ENCODE measurements at regions not wholly inside any gene's neighbourhood (a gene's known extent, or its start where the extent isn't known, plus 50 kb on each side); places are given as distances from the start of the nearest gene placed in this dataset.

DNA sequence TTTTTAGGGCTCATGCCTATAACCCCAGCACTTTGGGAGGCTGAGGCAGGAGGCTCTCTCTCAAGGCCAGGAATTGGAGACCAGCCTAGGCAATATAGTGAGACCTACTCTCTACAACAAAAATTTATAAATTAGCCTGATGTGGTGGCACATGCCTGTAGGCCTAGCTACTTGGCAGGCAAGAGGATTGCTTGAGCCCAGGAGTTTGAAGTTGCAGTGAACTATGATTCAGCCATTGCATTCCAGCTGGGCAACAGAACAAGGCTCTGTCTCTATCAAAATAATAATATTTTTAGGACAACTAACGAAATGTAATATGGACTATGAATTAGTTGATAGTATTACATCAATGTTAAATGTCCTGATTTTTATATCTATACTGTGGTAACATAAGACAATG lies 68.8 kb upstream of the ARID1A start (continued):
- TF ChIP-seq, protein P1, sequence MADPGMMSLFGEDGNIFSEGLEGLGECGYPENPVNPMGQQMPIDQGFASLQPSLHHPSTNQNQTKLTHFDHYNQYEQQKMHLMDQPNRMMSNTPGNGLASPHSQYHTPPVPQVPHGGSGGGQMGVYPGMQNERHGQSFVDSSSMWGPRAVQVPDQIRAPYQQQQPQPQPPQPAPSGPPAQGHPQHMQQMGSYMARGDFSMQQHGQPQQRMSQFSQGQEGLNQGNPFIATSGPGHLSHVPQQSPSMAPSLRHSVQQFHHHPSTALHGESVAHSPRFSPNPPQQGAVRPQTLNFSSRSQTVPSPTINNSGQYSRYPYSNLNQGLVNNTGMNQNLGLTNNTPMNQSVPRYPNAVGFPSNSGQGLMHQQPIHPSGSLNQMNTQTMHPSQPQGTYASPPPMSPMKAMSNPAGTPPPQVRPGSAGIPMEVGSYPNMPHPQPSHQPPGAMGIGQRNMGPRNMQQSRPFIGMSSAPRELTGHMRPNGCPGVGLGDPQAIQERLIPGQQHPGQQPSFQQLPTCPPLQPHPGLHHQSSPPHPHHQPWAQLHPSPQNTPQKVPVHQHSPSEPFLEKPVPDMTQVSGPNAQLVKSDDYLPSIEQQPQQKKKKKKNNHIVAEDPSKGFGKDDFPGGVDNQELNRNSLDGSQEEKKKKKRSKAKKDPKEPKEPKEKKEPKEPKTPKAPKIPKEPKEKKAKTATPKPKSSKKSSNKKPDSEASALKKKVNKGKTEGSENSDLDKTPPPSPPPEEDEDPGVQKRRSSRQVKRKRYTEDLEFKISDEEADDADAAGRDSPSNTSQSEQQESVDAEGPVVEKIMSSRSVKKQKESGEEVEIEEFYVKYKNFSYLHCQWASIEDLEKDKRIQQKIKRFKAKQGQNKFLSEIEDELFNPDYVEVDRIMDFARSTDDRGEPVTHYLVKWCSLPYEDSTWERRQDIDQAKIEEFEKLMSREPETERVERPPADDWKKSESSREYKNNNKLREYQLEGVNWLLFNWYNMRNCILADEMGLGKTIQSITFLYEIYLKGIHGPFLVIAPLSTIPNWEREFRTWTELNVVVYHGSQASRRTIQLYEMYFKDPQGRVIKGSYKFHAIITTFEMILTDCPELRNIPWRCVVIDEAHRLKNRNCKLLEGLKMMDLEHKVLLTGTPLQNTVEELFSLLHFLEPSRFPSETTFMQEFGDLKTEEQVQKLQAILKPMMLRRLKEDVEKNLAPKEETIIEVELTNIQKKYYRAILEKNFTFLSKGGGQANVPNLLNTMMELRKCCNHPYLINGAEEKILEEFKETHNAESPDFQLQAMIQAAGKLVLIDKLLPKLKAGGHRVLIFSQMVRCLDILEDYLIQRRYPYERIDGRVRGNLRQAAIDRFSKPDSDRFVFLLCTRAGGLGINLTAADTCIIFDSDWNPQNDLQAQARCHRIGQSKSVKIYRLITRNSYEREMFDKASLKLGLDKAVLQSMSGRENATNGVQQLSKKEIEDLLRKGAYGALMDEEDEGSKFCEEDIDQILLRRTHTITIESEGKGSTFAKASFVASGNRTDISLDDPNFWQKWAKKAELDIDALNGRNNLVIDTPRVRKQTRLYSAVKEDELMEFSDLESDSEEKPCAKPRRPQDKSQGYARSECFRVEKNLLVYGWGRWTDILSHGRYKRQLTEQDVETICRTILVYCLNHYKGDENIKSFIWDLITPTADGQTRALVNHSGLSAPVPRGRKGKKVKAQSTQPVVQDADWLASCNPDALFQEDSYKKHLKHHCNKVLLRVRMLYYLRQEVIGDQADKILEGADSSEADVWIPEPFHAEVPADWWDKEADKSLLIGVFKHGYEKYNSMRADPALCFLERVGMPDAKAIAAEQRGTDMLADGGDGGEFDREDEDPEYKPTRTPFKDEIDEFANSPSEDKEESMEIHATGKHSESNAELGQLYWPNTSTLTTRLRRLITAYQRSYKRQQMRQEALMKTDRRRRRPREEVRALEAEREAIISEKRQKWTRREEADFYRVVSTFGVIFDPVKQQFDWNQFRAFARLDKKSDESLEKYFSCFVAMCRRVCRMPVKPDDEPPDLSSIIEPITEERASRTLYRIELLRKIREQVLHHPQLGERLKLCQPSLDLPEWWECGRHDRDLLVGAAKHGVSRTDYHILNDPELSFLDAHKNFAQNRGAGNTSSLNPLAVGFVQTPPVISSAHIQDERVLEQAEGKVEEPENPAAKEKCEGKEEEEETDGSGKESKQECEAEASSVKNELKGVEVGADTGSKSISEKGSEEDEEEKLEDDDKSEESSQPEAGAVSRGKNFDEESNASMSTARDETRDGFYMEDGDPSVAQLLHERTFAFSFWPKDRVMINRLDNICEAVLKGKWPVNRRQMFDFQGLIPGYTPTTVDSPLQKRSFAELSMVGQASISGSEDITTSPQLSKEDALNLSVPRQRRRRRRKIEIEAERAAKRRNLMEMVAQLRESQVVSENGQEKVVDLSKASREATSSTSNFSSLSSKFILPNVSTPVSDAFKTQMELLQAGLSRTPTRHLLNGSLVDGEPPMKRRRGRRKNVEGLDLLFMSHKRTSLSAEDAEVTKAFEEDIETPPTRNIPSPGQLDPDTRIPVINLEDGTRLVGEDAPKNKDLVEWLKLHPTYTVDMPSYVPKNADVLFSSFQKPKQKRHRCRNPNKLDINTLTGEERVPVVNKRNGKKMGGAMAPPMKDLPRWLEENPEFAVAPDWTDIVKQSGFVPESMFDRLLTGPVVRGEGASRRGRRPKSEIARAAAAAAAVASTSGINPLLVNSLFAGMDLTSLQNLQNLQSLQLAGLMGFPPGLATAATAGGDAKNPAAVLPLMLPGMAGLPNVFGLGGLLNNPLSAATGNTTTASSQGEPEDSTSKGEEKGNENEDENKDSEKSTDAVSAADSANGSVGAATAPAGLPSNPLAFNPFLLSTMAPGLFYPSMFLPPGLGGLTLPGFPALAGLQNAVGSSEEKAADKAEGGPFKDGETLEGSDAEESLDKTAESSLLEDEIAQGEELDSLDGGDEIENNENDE (IDR thresholded peaks at IDR 0.05; ENCODE audit: insufficient replicate concordance, low read length) = no peak
- TF ChIP-seq YY1 (IDR thresholded peaks at IDR 0.05; ENCODE audit: low read depth, low read length) (no peak), EZH2 (IDR thresholded peaks at IDR 0.05; ENCODE audit: low read depth, low read length, severe bottlenecking) (no peak), EGR1 (IDR thresholded peaks at IDR 0.05; ENCODE audit: borderline replicate concordance, low read depth, low read length) (no peak), JUND (IDR thresholded peaks at IDR 0.05; ENCODE audit: low read length) (no peak), CTBP2 (IDR thresholded peaks at IDR 0.05; ENCODE audit: borderline replicate concordance, insufficient read depth, insufficient read length, low read length) (no peak)

Measured in H1 (cell line).